OCI-LY1 (cell line): ENCODE measurements at regions not wholly inside any gene's neighbourhood (a gene's known extent, or its start where the extent isn't known, plus 50 kb on each side); places are given as distances from the start of the nearest gene placed in this dataset.

Source experiments
- H2AFZ ChIP-seq: fragments of 200-600 bp; sonication (generic), shearing (Covaris generic); 2 replicates; pipeline ENCODE4 v1.6.0; 2014; ENCODE audit warnings: antibody characterized with exemption, mild to moderate bottlenecking, low read length
- H3F3A ChIP-seq: fragments of 200-600 bp; sonication (generic), shearing (Covaris generic); 2 replicates; pipeline ENCODE4 v1.6.0; 2014; ENCODE audit warnings: mild to moderate bottlenecking, antibody characterized with exemption, low read length, moderate library complexity; ENCODE audit not compliant: insufficient read depth
- H3K27ac ChIP-seq: fragments of 200-600 bp; sonication (generic); 2 replicates; pipeline ENCODE4 v1.5.1; 2014; ENCODE audit warnings: low read length, mixed run types, mild to moderate bottlenecking, low read depth; ENCODE audit not compliant: poor library complexity, severe bottlenecking
- H3K27me3 ChIP-seq: fragments of 200-600 bp; sonication (generic); 2 replicates; pipeline ENCODE4 v1.6.0; 2014; ENCODE audit warnings: antibody characterized with exemption, mild to moderate bottlenecking, low read length, moderate library complexity; ENCODE audit not compliant: insufficient read depth
- H3K36me3 ChIP-seq: fragments of 200-600 bp; sonication (generic); 2 replicates; pipeline ENCODE4 v1.6.1; 2014; ENCODE audit warnings: mild to moderate bottlenecking, antibody characterized with exemption, low read length, moderate library complexity, mixed read lengths; ENCODE audit not compliant: insufficient read depth
- H3K4me1 ChIP-seq: fragments of 200-600 bp; sonication (generic); 2 replicates; pipeline ENCODE4 v1.5.1; 2014; ENCODE audit warnings: mild to moderate bottlenecking, low read length, moderate library complexity; ENCODE audit not compliant: insufficient read depth, severe bottlenecking
- H3K4me2 ChIP-seq: fragments of 200-600 bp; sonication (generic), shearing (Covaris generic); 2 replicates; pipeline ENCODE4 v1.6.1; 2014; ENCODE audit warnings: low read length
- H3K4me3 ChIP-seq: fragments of 200-600 bp; sonication (generic); 2 replicates; pipeline ENCODE4 v1.5.1; 2014; ENCODE audit warnings: low read length, low read depth, mild to moderate bottlenecking, mixed read lengths; ENCODE audit not compliant: poor library complexity, severe bottlenecking
- H3K79me2 ChIP-seq: fragments of 200-600 bp; shearing (Covaris generic); 2 replicates; pipeline ENCODE4 v1.6.1; 2016; ENCODE audit warnings: mixed run types, low read length, mixed read lengths; ENCODE audit not compliant: insufficient read depth
- H3K9ac ChIP-seq: fragments of 200-600 bp; sonication (generic), shearing (Covaris generic); 2 replicates; pipeline ENCODE4 v1.6.1; 2014; ENCODE audit warnings: mild to moderate bottlenecking, low read length, mixed read lengths
- H3K9me2 ChIP-seq: fragments of 200-600 bp; sonication (generic), shearing (Covaris generic); 2 replicates; pipeline ENCODE4 v1.6.1; 2014; ENCODE audit warnings: low read depth, mild to moderate bottlenecking, low read length, mixed read lengths
- H3K9me3 ChIP-seq: fragments of 200-600 bp; shearing (Covaris generic); 2 replicates; pipeline ENCODE4 v1.6.1; 2014; ENCODE audit warnings: low read length, mixed read lengths
- H4K20me1 ChIP-seq: fragments of 200-600 bp; sonication (generic), shearing (Covaris generic); 2 replicates; pipeline ENCODE4 v1.6.0; 2016; ENCODE audit warnings: mild to moderate bottlenecking, low read length; ENCODE audit not compliant: insufficient read depth
- EZH2 ChIP-seq: fragments of 200-600 bp; sonication (generic), shearing (Covaris generic); IDR thresholded peaks from 2 replicates; pipeline ENCODE4 v1.8.0; 2017; ENCODE audit warnings: borderline replicate concordance, mixed run types, mild to moderate bottlenecking, antibody characterized with exemption, low read length, moderate library complexity, mixed read lengths
- TF ChIP-seq, protein P1 (sequence below): fragments of 200-600 bp; sonication (generic), shearing (Covaris generic); IDR thresholded peaks from 2 replicates; pipeline ENCODE4 v1.5.1; 2017; ENCODE audit warnings: mild to moderate bottlenecking, antibody characterized with exemption, low read length, moderate library complexity, mixed read lengths

GRCh38 chr4:157832596-157832995 is 340.2 kb downstream of the GASK1B start:
- H3K4me2 ChIP-seq: no peak overlapping the region
- no peak overlapping the region for H2AFZ ChIP-seq
- TF ChIP-seq, protein P1, sequence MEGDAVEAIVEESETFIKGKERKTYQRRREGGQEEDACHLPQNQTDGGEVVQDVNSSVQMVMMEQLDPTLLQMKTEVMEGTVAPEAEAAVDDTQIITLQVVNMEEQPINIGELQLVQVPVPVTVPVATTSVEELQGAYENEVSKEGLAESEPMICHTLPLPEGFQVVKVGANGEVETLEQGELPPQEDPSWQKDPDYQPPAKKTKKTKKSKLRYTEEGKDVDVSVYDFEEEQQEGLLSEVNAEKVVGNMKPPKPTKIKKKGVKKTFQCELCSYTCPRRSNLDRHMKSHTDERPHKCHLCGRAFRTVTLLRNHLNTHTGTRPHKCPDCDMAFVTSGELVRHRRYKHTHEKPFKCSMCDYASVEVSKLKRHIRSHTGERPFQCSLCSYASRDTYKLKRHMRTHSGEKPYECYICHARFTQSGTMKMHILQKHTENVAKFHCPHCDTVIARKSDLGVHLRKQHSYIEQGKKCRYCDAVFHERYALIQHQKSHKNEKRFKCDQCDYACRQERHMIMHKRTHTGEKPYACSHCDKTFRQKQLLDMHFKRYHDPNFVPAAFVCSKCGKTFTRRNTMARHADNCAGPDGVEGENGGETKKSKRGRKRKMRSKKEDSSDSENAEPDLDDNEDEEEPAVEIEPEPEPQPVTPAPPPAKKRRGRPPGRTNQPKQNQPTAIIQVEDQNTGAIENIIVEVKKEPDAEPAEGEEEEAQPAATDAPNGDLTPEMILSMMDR: no peak
- TF ChIP-seq EZH2: no peak
- H3K9ac ChIP-seq: no peak overlapping the region
- no peaks in the 10 kb centered on the region for H3K4me1 ChIP-seq
- no peak overlapping the region for H3K27ac ChIP-seq
- H3K9me2 ChIP-seq: no peaks in the 10 kb centered on the region
- no peaks in the 10 kb centered on the region for H3K79me2 ChIP-seq
- H3K9me3 ChIP-seq: no peaks in the 10 kb centered on the region
- H3F3A ChIP-seq: no peaks in the 10 kb centered on the region
- no peaks in the 10 kb centered on the region for H3K27me3 ChIP-seq
- H4K20me1 ChIP-seq: no peaks in the 10 kb centered on the region
- no peak overlapping the region for H3K4me3 ChIP-seq
- no peaks in the 10 kb centered on the region for H3K36me3 ChIP-seq

- Histone ChIP-seq H3K9me3 (no peaks in the 10 kb centered on the region), H3K27ac (no peak overlapping the region), H3K79me2 (no peaks in the 10 kb centered on the region), H2AFZ (no peak overlapping the region), H3K4me3 (no peak overlapping the region), H3K4me1 (no peaks in the 10 kb centered on the region), H4K20me1 (no peaks in the 10 kb centered on the region), H3K27me3 (no peaks in the 10 kb centered on the region), H3K4me2 (no peak overlapping the region), H3K9me2 (no peaks in the 10 kb centered on the region), H3K9ac (no peak overlapping the region), H3K36me3 (no peaks in the 10 kb centered on the region), H3F3A (no peaks in the 10 kb centered on the region)
- TF ChIP-seq EZH2: no peak
- TF ChIP-seq, protein P1: no peak
These were observed 348.8 kb downstream of the GASK1B start for GRCh38 chr4:157824021-157824420.

- Histone ChIP-seq H3K4me1 (no peaks in the 10 kb centered on the region), H3K9ac (no peak overlapping the region), H3K9me2 (no peaks in the 10 kb centered on the region), H3K79me2 (no peaks in the 10 kb centered on the region), H3K4me2 (no peak overlapping the region), H3K4me3 (no peak overlapping the region), H3K36me3 (no peaks in the 10 kb centered on the region), H3K9me3 (no peaks in the 10 kb centered on the region), H3K27me3 (no peaks in the 10 kb centered on the region), H3K27ac (no peak overlapping the region), H3F3A (no peaks in the 10 kb centered on the region), H2AFZ (no peak overlapping the region), H4K20me1 (no peaks in the 10 kb centered on the region)
- TF ChIP-seq, protein P1: no peak
- no peak for TF ChIP-seq EZH2
These were observed 351.0 kb downstream of the GASK1B start for GRCh38 chr4:157821814-157822213.
